Upper lobe of left lung (tissue), 4 donors: ENCODE measurements at regions not wholly inside any gene's neighbourhood (a gene's known extent, or its start where the extent isn't known, plus 50 kb on each side); places are given as distances from the start of the nearest gene placed in this dataset.

Experiments
- EP300 ChIP-seq, 4 donors: sonication (generic); formaldehyde crosslinking; IDR thresholded peaks; one replicate each; pipeline ENCODE4 v1.5.1; 2017; ENCODE audit warnings: antibody characterized with exemption in 4 of 4, control low read depth in 2 of 4
- POLR2A ChIP-seq, 4 donors: fragments of 450-650 bp; IDR thresholded peaks; one replicate each; pipeline ENCODE4 v1.5.1; 2016 to 2017; ENCODE audit warnings: antibody characterized with exemption in 4 of 4, mild to moderate bottlenecking in 2 of 4
- TF ChIP-seq, protein P1 (sequence below), 6 experiments: fragments of 450-650 bp in 4 of 6; fragments of 200-600 bp in 2 of 6; sonication (generic) in 2 of 6; IDR thresholded peaks; one replicate each; pipeline ENCODE4 v1.5.1; 2016 to 2019; ENCODE audit warnings: antibody characterized with exemption in 6 of 6

DNA sequence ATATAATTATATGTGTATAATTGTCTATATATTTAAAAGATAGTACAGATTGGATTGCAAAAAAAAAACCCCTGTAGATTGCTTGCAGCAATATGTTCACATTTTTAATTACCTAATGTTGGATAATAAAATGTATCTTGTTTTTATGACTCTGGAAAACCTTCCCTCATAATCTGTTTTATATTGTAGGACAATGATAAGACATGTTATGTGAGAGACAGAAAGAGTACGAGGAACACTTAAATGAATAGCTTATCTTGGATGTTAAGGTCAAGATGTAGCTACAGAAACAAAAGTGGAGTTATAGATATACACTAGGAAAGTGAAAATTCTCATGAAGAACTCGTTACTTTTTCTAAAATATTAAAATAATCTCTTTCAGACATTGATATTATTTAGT lies 691.6 kb upstream of the IMPG1 start:
- TF ChIP-seq, protein P1, sequence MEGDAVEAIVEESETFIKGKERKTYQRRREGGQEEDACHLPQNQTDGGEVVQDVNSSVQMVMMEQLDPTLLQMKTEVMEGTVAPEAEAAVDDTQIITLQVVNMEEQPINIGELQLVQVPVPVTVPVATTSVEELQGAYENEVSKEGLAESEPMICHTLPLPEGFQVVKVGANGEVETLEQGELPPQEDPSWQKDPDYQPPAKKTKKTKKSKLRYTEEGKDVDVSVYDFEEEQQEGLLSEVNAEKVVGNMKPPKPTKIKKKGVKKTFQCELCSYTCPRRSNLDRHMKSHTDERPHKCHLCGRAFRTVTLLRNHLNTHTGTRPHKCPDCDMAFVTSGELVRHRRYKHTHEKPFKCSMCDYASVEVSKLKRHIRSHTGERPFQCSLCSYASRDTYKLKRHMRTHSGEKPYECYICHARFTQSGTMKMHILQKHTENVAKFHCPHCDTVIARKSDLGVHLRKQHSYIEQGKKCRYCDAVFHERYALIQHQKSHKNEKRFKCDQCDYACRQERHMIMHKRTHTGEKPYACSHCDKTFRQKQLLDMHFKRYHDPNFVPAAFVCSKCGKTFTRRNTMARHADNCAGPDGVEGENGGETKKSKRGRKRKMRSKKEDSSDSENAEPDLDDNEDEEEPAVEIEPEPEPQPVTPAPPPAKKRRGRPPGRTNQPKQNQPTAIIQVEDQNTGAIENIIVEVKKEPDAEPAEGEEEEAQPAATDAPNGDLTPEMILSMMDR (IDR thresholded peaks at IDR 0.05), result no peak
- TF ChIP-seq POLR2A (IDR thresholded peaks at IDR 0.05) (no peak), EP300 (IDR thresholded peaks at IDR 0.05) (no peak)
